Medulla oblongata (tissue), 1 donor: ENCODE measurements at regions not wholly inside any gene's neighbourhood (a gene's known extent, or its start where the extent isn't known, plus 50 kb on each side); places are given as distances from the start of the nearest gene placed in this dataset.
A peak's percentile ranks its signal among the peaks of the same experiment; 100 is the strongest.

Experiments used
- DNase-seq: peaks from one replicate; pipeline ENCODE4 v3.0.0-alpha.2; 2015; ENCODE audit errors: extremely low spot score

DNA sequence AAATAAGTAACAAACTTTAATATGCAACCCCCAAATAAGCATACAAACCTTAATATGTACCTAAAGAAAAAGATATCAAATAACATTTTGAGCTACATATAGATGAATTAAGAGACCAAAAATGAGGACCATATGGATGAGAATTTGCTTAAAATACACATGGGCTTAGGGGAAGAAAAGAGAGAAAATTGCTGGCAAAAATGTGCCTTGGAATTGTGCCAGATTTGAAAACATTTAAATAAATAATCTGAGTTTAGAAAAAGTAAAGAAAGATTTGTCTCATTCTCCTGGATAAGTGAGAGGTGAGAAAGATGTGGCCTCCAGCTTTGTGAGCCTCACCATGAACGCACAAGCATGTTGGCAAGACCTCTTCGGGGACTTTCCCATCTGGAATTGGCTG is 372.6 kb downstream of the SOX11 start:
- no peak for DNase-seq

DNA sequence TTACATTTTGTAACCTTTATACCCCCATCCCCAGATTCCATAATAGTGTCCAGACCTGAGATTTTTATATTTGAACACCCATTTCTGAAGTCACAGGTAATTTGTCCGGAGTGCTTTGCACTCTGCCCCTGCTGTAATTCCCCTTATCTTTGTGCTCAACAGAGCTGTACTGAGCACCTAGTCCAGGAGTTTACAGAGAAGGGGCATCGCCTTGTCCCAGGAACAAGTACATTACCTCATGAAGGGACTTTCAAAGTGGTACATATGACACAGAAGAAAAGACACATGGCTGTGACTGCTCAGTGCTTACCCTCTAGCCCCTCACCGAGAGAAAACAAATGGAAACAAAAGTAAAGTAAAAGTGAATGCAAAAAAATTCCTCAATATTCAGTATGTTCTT is 373.5 kb downstream of the SOX11 start:
- DNase-seq, result no peak

DNA sequence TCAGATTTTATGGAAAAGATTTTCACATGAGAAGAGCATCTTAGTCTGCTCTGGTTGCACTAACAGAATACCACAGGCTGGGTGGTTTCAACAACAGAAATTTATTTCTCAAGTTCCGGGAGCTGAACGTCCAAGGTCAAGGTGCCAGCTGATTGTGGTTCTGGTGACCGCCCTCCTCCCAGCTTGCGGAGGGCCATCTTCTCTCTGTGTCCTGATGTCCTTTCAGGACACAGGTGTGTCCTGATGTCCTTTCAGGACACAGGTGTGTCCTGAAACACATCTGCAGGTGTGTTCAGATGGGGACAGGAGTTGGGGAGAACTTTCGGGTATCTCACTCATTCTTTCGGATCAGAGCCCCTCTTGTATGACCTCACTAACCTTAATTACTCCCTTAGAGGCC is 374.9 kb downstream of the SOX11 start:
- no peak for DNase-seq

DNA sequence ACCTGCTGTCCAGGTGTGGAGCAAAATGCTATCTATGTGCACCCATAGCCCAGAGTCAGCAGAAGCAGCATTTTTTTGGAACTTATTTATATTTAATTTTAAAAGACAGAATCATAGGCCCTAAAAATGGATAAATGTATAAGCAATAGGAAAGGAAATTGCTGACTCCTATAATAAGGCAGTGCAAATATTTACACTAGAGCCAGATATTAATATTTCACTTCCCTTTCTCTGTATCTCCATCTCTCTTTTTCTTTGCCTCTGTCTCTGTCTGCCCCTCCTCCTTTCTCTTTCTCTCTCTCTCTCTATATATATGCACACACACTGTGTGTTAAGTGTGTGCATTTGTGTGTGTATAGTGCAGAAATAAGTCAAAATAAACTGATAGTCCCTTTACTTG is 375.6 kb downstream of the SOX11 start:
- no peak for DNase-seq

DNA sequence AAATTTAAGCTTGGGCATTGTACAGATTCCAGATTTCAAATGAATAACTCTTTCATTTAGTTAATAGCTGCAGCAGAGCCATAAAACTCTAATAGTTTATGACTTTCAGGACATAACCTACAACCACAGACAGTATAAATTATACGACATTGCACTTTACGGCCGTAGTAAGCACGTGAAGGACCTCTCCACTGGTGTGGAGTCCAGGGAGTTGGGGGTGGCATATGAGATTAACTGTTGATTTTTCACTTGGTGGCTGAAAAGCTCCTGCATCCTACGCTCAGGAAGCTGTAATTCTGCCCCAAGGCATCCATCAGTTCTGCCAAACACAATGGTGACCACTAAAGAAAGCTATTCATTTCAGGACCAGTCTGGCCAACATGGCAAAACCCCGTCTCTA is 376.2 kb downstream of the SOX11 start:
- DNase-seq, result no peak

DNA sequence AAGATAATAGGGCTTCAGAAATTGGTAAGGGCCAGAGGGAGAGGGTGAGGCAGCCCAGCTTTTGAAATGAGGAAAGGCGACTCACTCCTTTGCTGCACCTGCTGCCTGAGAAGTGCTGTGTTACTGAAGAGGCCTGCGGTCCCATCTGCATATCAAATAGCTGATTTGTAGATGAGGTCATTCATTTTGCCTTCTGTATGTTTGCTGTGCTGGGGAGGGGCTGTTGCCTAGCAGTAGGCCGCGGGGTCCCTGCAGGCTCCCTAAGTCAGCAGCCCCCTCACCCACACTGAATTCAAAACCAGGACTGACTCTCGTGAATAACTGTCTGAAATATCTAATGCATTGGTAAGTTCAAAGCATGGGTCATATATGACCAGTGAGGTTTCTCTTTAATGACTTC is 377.2 kb downstream of the SOX11 start:
- no peak for DNase-seq

DNA sequence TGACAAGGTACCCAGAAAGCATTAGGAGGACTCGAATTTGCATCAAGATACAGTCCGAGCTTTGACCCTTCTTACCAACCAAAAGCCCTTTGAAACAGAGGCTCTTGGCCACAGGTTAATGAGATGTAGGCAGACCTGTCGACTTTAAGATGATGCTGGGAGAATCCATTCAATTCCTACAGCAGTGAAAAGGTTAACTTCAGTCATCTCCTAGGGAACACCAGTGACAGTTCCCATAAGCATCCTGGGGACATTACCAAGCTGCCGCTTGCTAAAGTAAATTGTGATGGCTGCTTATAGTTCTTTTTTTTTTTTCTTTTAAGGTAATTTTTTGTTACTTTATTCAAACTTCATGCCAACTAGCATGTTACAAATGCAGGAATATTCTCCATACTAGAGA is 379.3 kb downstream of the SOX11 start:
- no peak for DNase-seq

DNA sequence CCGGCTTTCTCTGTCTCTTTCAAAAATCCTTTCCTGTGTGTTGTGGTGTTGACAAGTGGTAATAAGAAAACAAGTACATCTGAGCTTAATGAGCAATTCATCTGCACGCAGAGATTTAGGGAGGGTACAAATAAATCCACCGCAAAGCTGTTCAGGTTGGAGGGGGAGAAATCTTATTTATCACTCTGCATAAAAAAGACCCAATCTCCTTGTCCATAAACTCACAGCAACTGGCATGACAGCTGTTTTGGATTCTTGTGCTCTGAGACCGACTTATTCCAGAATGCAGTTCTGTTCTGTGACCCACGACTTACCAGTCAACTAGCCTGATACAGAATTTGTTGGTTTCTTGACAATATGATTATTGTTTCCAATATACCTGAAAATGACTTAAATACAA is 380.1 kb downstream of the SOX11 start:
- no peak for DNase-seq

DNA sequence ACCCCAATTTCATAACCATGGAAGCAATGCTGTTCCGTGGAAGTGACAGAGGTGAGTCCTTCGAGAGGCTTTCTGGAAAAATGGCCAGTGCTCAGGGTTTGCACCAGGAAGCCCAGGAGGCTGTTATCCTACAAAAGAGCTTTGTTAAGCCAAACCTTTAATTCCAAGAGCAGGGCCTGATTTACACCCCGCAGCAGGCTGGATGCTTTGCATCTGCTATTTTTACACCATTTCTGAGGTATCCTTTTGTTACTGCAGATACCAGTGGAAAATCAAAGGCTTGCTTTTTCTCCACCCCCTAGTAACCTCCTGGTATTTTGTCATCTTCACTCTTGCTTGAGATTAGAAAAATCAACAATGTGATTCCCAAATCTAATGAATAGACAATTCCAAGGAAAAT is 380.6 kb downstream of the SOX11 start:
- DNase-seq, result no peak

DNA sequence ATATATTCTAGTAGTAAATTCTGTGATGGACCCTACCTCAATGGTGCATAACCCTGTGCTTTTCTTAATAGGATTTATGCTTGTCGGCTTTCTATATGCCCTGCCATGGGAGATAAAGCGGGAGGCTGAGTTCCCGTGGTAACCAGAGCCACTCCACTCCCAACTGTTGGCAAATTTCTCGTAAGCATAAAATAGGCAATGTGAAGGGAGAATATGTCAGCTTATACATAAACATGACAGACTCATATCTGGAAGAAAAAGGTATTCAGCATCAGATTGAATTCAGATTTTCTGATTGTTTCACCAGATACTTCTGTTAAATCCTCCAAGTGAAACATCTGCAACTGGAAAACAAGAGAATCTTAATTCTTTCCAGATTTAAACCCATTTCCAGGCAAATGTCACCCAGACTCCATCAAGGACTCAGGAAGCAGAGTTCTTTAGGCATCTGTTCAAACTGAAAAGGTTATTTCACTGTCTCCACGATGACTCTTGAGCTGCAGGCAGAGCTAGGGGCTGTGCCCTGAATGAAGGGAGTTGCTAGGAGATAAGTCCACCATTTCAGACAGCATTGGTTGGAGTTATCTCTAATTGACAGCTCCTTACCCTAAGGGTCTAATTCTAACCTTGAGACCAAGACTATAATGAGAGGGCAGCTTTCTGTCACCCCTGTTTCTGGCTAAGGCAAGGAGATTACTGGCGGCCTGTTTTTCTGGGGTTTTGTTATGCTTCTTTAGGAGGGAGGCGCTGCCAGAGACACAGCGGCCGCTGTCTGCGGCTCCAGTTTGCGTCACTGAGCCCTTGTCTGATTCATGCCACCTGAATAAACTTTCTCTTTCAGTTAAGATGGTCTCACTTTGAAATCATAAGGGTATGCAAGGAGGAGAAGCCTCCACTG is 381.3 kb downstream of the SOX11 start:
- DNase-seq, result peak; percentile 58

DNA sequence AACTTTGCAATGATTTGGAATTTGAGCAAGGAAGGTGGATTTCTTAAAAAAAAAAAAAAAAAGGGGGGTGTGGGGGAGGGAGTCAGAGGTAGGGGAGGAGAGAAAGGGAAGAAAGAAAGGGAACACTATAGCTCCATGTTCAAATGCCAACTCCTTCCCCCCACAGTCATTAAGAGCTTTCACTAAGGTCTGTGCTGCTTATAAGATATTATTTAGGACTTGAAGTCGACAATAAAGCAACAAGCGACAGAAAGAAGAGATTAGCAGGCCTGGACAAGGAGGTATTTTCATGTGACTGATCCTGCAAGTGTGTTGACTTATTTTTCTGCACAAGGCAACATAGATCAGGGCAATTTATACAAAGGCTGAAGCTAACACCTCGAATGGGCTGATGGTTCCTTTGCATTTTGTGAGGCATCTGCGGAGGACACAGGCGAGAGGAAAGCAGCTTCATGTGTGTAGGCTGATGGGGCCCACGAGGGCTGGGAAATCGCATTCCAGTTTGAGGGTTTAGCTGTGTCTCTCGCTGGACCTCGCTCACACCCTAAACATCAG is 382.0 kb downstream of the SOX11 start:
- no peak for DNase-seq

DNA sequence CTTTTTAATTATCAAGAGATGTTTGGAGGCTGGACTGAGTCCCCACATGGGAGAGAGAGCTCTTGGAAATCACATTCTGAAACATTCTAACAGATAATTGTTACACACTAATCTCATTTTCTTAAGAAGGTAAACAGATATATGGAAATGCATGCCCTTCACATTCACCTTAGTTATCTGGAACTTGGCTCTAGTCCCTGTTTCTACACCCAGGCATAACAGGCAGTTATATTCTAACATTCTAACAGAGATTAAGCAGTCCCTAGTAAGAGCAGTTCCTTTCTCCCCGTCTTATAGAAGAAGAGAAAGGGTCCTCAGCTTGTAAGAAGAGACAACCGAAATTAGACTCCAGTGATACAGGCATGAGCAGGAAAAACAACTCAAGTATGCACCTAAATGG is 385.4 kb downstream of the SOX11 start:
- no peak for DNase-seq

DNA sequence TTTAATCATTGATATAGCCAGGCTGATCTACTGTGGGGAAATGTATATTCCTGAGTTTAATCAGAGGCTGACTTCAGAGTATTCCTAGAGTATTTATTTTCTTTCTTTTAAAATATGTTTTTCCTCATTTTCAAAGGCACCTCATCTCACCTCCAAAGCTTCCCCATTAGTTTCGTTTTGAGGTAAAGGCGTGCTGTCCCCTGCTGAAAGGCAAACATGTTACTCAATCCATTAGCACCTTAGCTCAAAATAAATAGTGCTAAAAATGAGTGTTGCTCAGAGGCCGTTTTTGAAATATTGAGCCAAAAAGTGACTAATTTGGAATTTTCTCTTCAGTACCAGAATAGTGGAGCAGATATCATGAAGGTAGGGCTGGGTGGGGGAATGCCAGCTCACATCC is 386.2 kb downstream of the SOX11 start:
- DNase-seq, result no peak

DNA sequence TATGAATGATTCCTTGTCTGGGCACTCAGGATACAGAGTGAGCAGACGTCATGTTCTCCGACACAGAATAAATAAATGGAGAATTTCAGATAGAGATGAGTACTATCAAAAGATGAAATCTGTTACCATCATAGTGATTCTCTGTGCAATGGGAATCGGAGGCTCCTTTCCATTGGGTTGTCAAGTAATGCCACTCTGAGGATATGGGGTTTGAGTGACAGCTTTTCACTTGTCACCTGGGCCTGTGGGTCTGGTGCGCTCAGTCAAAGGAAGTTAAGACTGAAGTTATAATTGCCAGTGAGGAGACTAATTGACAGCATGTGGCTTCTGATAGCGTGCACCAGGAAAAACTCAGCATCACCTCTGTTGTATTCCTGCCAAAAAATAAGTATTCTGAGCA is 387.2 kb downstream of the SOX11 start:
- no peak for DNase-seq

DNA sequence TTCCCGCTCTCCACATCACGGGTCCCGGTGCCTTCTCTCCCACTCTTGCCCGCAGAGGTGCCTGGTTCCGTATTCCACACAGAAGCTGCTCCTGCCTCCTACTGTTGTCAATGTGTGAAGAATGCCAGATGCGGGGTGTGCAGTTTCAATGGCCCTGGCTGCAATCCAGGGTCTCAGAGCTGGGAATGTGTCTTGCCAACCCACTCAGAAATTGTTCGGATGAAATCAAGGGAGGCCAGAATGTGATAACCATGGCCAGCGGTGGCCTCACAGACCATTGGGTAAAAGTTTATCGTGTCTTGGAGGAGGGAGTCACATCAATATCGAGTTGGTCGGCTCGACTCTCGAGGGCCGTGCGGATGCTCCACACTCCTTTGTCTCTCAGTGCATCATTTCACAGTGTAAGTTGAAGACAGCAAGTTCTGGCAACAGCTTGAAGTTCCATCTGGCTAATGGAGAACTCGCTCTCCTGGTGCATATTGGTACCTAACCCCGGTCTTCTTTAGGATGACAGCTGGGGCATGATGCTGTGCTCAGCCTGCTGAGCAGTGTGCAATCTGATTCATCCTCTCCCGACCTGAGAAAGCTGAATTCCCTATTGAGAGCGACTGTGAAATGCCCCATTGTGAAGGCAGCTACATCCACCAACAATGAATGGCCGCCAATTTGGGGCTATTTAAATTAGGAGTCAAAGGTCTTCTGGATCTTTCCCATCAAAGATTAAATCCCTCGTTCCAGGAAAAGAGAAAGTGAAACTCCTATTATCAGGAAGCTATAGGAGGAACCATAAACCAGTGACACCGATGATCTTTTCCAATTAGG is 389.0 kb downstream of the SOX11 start:
- DNase-seq, result peak; percentile 86

DNA sequence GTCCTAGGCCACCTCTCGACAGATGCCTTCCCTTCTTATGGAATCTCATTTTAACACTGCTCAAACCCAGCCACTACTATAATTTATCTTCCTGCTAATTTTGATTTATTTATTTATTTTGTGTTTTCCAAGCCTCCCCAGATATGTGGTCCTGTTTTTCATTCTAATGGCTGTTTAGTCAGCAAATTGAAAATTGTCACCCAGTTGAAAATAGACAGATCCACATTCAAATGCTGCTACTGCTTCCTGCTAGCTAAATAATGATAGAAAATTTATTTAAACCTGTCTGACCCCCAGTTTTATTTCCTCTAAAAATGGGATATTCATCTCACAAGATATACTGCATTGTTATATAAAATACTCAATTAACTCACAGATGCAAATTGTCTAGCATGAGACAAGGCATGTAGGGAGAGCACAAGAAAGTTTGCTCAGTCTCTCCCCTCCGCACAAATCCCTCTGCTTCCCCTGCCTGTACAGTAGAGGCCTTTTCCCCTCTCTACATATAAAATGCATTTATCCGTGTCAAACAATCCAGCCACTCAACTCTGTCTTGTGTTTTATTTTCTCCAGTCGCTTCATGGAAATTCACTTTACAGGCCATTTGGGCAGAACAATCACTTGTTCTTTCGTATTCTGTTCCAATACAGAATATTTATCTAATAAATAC is 389.9 kb downstream of the SOX11 start:
- DNase-seq, result peak; percentile 21

DNA sequence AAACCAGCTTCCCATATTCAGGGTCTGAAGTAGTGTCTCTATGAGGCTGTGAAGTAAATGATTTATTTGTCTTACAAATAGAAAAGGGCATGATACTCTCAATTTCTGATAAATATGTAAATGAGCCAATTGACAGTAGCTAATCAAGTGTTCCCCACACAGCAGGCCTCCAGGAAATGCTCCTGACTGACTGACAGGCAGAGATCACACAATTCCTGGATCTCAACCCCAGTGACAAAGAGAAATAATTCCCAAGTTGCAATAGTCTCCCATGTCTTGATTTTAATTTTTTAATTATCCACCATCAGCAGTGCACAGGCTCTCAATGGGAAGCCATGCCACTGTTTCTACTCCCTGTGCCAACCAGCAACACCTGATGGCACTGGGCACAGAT is 390.4 kb downstream of the SOX11 start:
- DNase-seq, result no peak

DNA sequence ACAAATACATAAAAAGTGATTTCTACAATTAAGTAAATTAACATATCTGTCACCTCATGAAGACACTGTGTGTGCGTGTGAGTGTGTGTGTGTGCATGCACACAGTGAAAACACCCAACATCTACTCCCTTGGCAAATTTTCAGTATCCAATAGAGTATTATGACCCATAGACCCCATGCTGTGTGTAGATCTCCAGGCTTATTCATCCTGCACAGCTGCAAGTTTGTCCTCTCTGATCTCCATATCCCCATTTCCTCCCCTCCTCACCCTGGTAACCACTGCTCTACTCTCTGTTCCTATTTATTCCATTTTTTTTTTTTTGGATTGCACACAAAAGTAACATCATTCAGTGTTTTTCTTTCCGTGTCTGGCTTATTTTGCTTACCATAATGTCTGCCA is 391.0 kb downstream of the SOX11 start:
- no peak for DNase-seq

DNA sequence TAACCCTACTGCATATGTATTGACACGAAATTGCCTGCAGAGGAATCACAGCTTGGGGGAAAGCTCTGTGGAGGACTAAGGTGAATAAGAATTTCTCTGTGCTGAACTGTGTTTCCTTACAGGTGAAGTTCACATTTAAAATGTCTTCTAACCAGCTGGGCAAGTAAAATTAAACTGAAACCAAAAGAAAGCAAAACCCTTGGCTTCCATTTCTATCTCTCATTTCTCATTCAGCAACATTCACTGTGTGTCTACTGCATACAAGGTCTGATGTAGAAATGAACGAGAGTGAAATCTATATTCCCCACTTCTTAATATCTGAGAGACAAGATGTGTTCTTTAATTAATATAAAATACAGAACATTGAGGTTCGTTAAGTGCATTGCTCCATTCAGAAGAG is 397.3 kb downstream of the SOX11 start:
- DNase-seq, result no peak

DNA sequence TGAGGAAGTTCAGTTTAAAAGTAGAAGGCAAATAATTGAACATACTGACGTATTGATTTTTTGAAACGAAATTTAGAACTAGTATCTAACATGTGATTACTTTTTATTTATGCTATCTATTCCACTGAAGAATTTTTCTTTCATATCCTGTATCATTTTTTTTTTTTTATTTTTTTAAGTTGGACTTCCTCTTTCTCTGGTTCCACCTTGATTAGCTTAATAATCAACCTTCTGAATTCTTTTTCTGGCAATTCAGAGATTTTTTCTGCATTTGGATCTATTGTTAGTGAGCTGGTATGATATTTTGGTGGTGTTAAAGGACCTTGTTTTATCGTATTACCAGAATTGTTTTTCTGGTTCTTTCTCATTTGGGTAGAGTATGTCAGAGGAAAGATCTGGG is 411.2 kb downstream of the SOX11 start:
- no peak for DNase-seq

DNA sequence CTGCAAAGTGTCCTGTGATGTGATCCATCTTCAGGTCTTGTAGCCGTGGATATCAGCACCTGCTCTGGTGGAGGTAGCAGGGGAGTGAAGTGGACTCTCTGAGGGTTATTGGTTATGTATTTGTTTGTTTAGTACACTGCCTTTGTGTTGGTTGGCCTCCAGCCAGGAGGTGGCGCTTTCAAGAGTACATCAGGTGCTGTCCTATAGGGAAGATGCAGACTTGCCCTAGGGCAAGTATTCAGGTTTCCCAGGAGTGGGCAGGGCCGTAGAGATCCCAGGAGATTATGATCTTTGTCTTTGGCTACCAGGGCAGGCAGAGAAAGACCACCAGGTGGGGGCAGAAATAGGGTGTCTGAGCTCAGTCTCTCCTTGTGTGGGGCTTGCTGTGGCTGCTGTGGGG is 411.8 kb downstream of the SOX11 start:
- no peak for DNase-seq

DNA sequence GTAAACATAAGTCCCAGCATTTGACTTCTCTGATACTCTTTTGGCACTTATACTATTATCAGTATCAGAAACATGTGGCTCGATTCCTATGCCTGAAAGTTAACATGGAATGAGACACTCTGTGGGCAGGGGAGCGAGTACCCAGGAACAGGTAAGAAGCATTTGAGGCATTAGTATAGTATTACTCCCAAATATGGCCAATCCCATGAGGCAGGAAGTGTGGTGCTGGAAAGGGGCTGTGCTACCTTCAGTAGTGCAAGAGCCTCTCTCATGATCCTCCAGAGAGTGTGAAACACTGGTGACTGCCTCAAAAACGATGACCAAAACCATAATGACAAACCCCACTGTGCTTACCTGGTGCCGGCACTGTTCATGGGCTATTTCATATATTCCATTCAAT is 415.1 kb downstream of the SOX11 start:
- no peak for DNase-seq
